ENCODE measurements at regions not wholly inside any gene's neighbourhood (a gene's known extent, or its start where the extent isn't known, plus 50 kb on each side); places are given as distances from the start of the nearest gene placed in this dataset.

DNA sequence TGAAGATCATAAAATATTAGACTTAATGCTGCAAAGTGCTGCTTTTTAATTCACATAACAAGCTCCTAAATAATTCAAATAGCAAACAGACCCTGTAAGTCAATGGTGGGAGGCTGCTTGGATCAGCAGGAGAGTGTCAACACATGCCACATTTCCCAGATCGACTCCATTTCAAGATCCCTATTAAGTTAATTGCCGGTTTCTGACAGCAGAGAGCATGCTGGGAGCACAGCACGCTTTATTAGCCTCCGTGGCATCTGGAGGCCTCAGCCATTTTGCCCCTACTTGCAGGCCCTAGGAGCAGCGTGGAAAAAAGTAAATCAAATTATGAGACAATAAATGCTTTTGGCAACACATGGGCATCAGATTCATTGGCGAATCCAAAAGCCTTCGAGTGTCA lies 201.0 kb downstream of the EMX2 start:
- no peaks in the 10 kb centered on the region for H3K9me2 ChIP-seq
- no peaks in the 10 kb centered on the region for H4K20me1 ChIP-seq (ENCODE audit: insufficient read depth)
- CTCF ChIA-PET, result no interaction called here
- DNase-seq, result no peak
- H3K4me2 ChIP-seq, result no peak overlapping the region
- POLR2A ChIA-PET, result interaction anchor here (0.6 kb wide), 1 partner anchor 19 kb away, joined by 4 read pairs; no protein-coding TSS in a partner anchor
- H3K4me1 ChIP-seq (ENCODE audit: control insufficient read depth in 1 of 2, insufficient read depth in 2 of 2, low read depth in 1 of 2, low read length in 1 of 2), result peaks cover 0 to 2% of the 10 kb centered on the region in 2 experiments; a peak in 1 of 4 replicates
- H2AFZ ChIP-seq (ENCODE audit: low read depth), result no peak overlapping the region
- no peaks in the 10 kb centered on the region for H3K36me3 ChIP-seq (replicated peaks in 1 of 2; ENCODE audit: control insufficient read depth in 1 of 2, insufficient read depth in 2 of 2, low read length in 1 of 2)
- 15% methylated on average over 7 of the region's 7 CpGs for WGBS (ENCODE audit: low lambda C conversion rate)
- H3K4me3 ChIP-seq (ENCODE audit: low read depth in 2 of 2, low read length in 1 of 2), result no peak overlapping the region
- no peak overlapping the region for H3K27ac ChIP-seq (ENCODE audit: low read depth in 2 of 2, low read length in 1 of 2)
- H3K79me2 ChIP-seq (ENCODE audit: insufficient read depth), result no peaks in the 10 kb centered on the region
- no peaks in the 10 kb centered on the region for H3F3A ChIP-seq (replicated peaks; ENCODE audit: insufficient read depth)
- H3K27me3 ChIP-seq (ENCODE audit: insufficient read depth), result no peaks in the 10 kb centered on the region
- H3K9me3 ChIP-seq, result no peaks in the 10 kb centered on the region
- TF ChIP-seq TEAD4 (IDR thresholded peaks at IDR 0.05; ENCODE audit: borderline replicate concordance, insufficient read depth) (no peak), EP300 (IDR thresholded peaks at IDR 0.05; ENCODE audit: borderline replicate concordance in 1 of 2, low read depth in 1 of 2, low read length in 1 of 2) (no peak), JUND (IDR thresholded peaks at IDR 0.05) (no peak), RAD21 (IDR thresholded peaks at IDR 0.05; ENCODE audit: low read length) (no peak), NRF1 (IDR thresholded peaks at IDR 0.05; ENCODE audit: low read depth, low read length) (no peak), SMC3 (IDR thresholded peaks at IDR 0.05; ENCODE audit: low read depth, low read length) (no peak), EZH2phosphoT487 (IDR thresholded peaks at IDR 0.05; ENCODE audit: borderline replicate concordance, low read depth) (no peak), SIN3A (IDR thresholded peaks at IDR 0.05; ENCODE audit: borderline replicate concordance, low read depth, low read length) (no peak)
- TF ChIP-seq, protein P1, sequence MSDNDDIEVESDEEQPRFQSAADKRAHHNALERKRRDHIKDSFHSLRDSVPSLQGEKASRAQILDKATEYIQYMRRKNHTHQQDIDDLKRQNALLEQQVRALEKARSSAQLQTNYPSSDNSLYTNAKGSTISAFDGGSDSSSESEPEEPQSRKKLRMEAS (IDR thresholded peaks at IDR 0.05; ENCODE audit: low read depth), result no peak
- TF ChIP-seq, protein P2, sequence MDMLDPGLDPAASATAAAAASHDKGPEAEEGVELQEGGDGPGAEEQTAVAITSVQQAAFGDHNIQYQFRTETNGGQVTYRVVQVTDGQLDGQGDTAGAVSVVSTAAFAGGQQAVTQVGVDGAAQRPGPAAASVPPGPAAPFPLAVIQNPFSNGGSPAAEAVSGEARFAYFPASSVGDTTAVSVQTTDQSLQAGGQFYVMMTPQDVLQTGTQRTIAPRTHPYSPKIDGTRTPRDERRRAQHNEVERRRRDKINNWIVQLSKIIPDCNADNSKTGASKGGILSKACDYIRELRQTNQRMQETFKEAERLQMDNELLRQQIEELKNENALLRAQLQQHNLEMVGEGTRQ (IDR thresholded peaks at IDR 0.05; ENCODE audit: borderline replicate concordance, low read depth, low read length), result no peak
- TF ChIP-seq, protein P3, sequence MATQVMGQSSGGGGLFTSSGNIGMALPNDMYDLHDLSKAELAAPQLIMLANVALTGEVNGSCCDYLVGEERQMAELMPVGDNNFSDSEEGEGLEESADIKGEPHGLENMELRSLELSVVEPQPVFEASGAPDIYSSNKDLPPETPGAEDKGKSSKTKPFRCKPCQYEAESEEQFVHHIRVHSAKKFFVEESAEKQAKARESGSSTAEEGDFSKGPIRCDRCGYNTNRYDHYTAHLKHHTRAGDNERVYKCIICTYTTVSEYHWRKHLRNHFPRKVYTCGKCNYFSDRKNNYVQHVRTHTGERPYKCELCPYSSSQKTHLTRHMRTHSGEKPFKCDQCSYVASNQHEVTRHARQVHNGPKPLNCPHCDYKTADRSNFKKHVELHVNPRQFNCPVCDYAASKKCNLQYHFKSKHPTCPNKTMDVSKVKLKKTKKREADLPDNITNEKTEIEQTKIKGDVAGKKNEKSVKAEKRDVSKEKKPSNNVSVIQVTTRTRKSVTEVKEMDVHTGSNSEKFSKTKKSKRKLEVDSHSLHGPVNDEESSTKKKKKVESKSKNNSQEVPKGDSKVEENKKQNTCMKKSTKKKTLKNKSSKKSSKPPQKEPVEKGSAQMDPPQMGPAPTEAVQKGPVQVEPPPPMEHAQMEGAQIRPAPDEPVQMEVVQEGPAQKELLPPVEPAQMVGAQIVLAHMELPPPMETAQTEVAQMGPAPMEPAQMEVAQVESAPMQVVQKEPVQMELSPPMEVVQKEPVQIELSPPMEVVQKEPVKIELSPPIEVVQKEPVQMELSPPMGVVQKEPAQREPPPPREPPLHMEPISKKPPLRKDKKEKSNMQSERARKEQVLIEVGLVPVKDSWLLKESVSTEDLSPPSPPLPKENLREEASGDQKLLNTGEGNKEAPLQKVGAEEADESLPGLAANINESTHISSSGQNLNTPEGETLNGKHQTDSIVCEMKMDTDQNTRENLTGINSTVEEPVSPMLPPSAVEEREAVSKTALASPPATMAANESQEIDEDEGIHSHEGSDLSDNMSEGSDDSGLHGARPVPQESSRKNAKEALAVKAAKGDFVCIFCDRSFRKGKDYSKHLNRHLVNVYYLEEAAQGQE (IDR thresholded peaks at IDR 0.05; ENCODE audit: low read depth, low read length), result no peak
- TF ChIP-seq, protein P4, sequence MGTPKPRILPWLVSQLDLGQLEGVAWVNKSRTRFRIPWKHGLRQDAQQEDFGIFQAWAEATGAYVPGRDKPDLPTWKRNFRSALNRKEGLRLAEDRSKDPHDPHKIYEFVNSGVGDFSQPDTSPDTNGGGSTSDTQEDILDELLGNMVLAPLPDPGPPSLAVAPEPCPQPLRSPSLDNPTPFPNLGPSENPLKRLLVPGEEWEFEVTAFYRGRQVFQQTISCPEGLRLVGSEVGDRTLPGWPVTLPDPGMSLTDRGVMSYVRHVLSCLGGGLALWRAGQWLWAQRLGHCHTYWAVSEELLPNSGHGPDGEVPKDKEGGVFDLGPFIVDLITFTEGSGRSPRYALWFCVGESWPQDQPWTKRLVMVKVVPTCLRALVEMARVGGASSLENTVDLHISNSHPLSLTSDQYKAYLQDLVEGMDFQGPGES (IDR thresholded peaks at IDR 0.05; ENCODE audit: low read depth, low read length), result no peak
- no peak overlapping the region for H3K9ac ChIP-seq

Data from SK-N-SH (cell line).